NCI-H2107 treated with DMSO at 0.1 percent for 48 hours (cell line): ENCODE measurements at regions not wholly inside any gene's neighbourhood (a gene's known extent, or its start where the extent isn't known, plus 50 kb on each side); places are given as distances from the start of the nearest gene placed in this dataset.

Experiments used
- DNase-seq: peaks from one replicate; lab custom pipeline; 2025; ENCODE audit not compliant: unreplicated experiment; lab: John Stamatoyannopoulos, UW

- DNase-seq = peak; percentile 94
Measured at GRCh38 chr14:95442633-95443021, 73.8 kb downstream of the SYNE3 start.

- DNase-seq = no peak
Measured at GRCh38 chr14:95442016-95442632, 74.3 kb downstream of the SYNE3 start.

GRCh38 chr14:95440951-95441350 lies 75.5 kb downstream of the SYNE3 start:
- no peak for DNase-seq

GRCh38 chr14:95440496-95440895 lies 76.0 kb downstream of the SYNE3 start:
- DNase-seq = no peak

GRCh38 chr14:95439881-95440280 lies 76.6 kb downstream of the SYNE3 start:
- no peak for DNase-seq

- no peak for DNase-seq
Measured at GRCh38 chr14:95437715-95438114, 78.7 kb downstream of the SYNE3 start.

GRCh38 chr14:95436354-95436753 lies 80.1 kb downstream of the SYNE3 start:
- DNase-seq = no peak

- DNase-seq = no peak
Measured at GRCh38 chr14:95434121-95434520, 82.3 kb downstream of the SYNE3 start.

- no peak for DNase-seq
Measured at GRCh38 chr14:95433094-95433478, 83.4 kb downstream of the SYNE3 start.

- DNase-seq = no peak
Measured at GRCh38 chr14:95432144-95433093, 84.0 kb downstream of the SYNE3 start.

GRCh38 chr14:95431199-95432143 lies 85.0 kb downstream of the SYNE3 start:
- DNase-seq = no peak

GRCh38 chr14:95428557-95428956 lies 87.9 kb downstream of the SYNE3 start:
- DNase-seq = no peak

- no peak for DNase-seq
Measured at GRCh38 chr14:95426116-95426475, 90.4 kb downstream of the SYNE3 start.

- DNase-seq = no peak
Measured at GRCh38 chr14:95425369-95426115, 90.9 kb downstream of the SYNE3 start.

GRCh38 chr14:95424529-95424928 lies 91.9 kb downstream of the SYNE3 start:
- DNase-seq = no peak

- no peak for DNase-seq
Measured at GRCh38 chr14:95421741-95422140, 94.7 kb downstream of the SYNE3 start.

- DNase-seq = no peak
Measured at GRCh38 chr14:95420060-95420459, 96.4 kb downstream of the SYNE3 start.

GRCh38 chr14:95419569-95419968 lies 96.9 kb downstream of the SYNE3 start:
- DNase-seq = no peak

- no peak for DNase-seq
Measured at GRCh38 chr14:95418858-95419257, 97.6 kb downstream of the SYNE3 start.

GRCh38 chr14:95417492-95417891 lies 97.8 kb upstream of the CLMN start:
- DNase-seq = no peak

GRCh38 chr14:95415993-95416392 lies 96.3 kb upstream of the CLMN start:
- DNase-seq = no peak
